OCI-LY1 (cell line): ENCODE measurements at regions not wholly inside any gene's neighbourhood (a gene's known extent, or its start where the extent isn't known, plus 50 kb on each side); places are given as distances from the start of the nearest gene placed in this dataset.

Source experiments
- EZH2 ChIP-seq: fragments of 200-600 bp; sonication (generic), shearing (Covaris generic); IDR thresholded peaks from 2 replicates; pipeline ENCODE4 v1.8.0; 2017; ENCODE audit warnings: borderline replicate concordance, mixed run types, mild to moderate bottlenecking, antibody characterized with exemption, low read length, moderate library complexity, mixed read lengths
- TF ChIP-seq, protein P1 (sequence below): fragments of 200-600 bp; sonication (generic), shearing (Covaris generic); IDR thresholded peaks from 2 replicates; pipeline ENCODE4 v1.5.1; 2017; ENCODE audit warnings: mild to moderate bottlenecking, antibody characterized with exemption, low read length, moderate library complexity, mixed read lengths

DNA sequence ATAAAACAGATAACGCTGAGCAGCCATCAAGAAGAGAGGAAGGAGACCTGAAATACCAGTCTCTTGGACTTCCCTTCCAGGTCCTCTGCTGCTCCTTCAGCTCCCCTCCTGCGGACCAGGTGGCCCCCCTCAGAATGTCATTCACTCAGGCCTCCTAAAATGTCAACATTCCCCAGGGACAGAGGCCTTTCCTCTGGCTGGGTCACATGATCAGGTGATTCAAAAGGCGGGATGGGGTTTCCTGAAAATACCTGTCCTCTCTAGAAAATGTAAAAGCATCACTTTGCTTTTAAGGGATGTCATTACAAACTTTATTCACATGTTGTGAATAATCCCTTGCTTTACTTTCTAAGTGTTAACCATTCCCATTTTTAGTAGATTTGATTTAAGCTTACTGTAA is 311.1 kb downstream of the INHBA start:
- TF ChIP-seq, protein P1, sequence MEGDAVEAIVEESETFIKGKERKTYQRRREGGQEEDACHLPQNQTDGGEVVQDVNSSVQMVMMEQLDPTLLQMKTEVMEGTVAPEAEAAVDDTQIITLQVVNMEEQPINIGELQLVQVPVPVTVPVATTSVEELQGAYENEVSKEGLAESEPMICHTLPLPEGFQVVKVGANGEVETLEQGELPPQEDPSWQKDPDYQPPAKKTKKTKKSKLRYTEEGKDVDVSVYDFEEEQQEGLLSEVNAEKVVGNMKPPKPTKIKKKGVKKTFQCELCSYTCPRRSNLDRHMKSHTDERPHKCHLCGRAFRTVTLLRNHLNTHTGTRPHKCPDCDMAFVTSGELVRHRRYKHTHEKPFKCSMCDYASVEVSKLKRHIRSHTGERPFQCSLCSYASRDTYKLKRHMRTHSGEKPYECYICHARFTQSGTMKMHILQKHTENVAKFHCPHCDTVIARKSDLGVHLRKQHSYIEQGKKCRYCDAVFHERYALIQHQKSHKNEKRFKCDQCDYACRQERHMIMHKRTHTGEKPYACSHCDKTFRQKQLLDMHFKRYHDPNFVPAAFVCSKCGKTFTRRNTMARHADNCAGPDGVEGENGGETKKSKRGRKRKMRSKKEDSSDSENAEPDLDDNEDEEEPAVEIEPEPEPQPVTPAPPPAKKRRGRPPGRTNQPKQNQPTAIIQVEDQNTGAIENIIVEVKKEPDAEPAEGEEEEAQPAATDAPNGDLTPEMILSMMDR: no peak
- TF ChIP-seq EZH2: no peak
